OCI-LY7 (cell line): ENCODE measurements at regions not wholly inside any gene's neighbourhood (a gene's known extent, or its start where the extent isn't known, plus 50 kb on each side); places are given as distances from the start of the nearest gene placed in this dataset.
"Not testable (repeated sequence)": the region's sequence is repeated elsewhere in the genome, so short reads cannot be mapped to it uniquely, and the experiment has no call there.

Experiments used
- BruUV-seq: library from RNA; stranded (reverse); fragments of 400-500 nt; replicated peaks from 2 replicates; lab custom pipeline; 2021; lab: Mats Ljungman, UMichigan
- CTCF ChIA-PET: fragments of 300-600 bp; sonication (Branson Sonifier 250); formaldehyde crosslinking; loops from one replicate; lab custom pipeline; 2022; ENCODE audit warnings: antibody characterized with exemption; ENCODE audit not compliant: unreplicated experiment; lab: Charles Lee
- POLR2A ChIA-PET: fragments of 300-600 bp; sonication (Branson Sonifier 250); formaldehyde crosslinking; loops from one replicate; lab custom pipeline; 2022; ENCODE audit warnings: antibody characterized with exemption; lab: Charles Lee
- DNase-seq: peaks from one replicate; pipeline ENCODE4 v3.0.0-alpha.2; 2015; ENCODE audit warnings: low spot score
- H2AFZ ChIP-seq: fragments of 200-600 bp; sonication (generic), shearing (Covaris generic); 2 replicates; pipeline ENCODE4 v1.6.1; 2014; ENCODE audit warnings: mild to moderate bottlenecking, antibody characterized with exemption, low read length, moderate library complexity
- H3K27ac ChIP-seq: fragments of 200-600 bp; sonication (generic); 2 replicates; pipeline ENCODE4 v1.5.1; 2014; ENCODE audit warnings: mixed run types, low read depth, mild to moderate bottlenecking, moderate library complexity, low read length, inconsistent platforms; ENCODE audit not compliant: poor library complexity, severe bottlenecking
- H3K36me3 ChIP-seq: fragments of 200-600 bp; sonication (generic); 2 replicates; pipeline ENCODE4 v1.6.1; 2014; ENCODE audit warnings: mild to moderate bottlenecking, antibody characterized with exemption, low read length, moderate library complexity, mixed read lengths; ENCODE audit not compliant: insufficient read depth
- H3K4me1 ChIP-seq: fragments of 200-600 bp; sonication (generic); 2 replicates; pipeline ENCODE4 v1.5.1; 2014; ENCODE audit warnings: mild to moderate bottlenecking, low read length; ENCODE audit not compliant: insufficient read depth, poor library complexity, severe bottlenecking
- H3K4me2 ChIP-seq: fragments of 200-600 bp; sonication (generic); 2 replicates; pipeline ENCODE4 v1.6.1; 2014; ENCODE audit warnings: mild to moderate bottlenecking, low read length
- H3K4me3 ChIP-seq: fragments of 200-600 bp; sonication (generic); 2 replicates; pipeline ENCODE4 v1.5.1; 2014; ENCODE audit warnings: mild to moderate bottlenecking, low read depth, low read length; ENCODE audit not compliant: poor library complexity, severe bottlenecking
- H3K79me2 ChIP-seq: fragments of 200-600 bp; sonication (generic); 2 replicates; pipeline ENCODE4 v1.6.1; 2016; ENCODE audit warnings: low read depth, mild to moderate bottlenecking, low read length, moderate library complexity, mixed read lengths; ENCODE audit not compliant: insufficient read depth
- H3K9me2 ChIP-seq: fragments of 200-600 bp; sonication (generic); 2 replicates; pipeline ENCODE4 v1.6.1; 2016; ENCODE audit warnings: mild to moderate bottlenecking, low read length, mixed read lengths; ENCODE audit not compliant: insufficient read depth
- H3K9me3 ChIP-seq: fragments of 200-600 bp; sonication (generic); 2 replicates; pipeline ENCODE4 v1.6.1; 2014; ENCODE audit warnings: mild to moderate bottlenecking, mixed run types, low read length, mixed read lengths
- H4K20me1 ChIP-seq: fragments of 200-600 bp; sonication (generic); 2 replicates; pipeline ENCODE4 v1.6.1; 2014; ENCODE audit warnings: mild to moderate bottlenecking, antibody characterized with exemption, low read length, moderate library complexity, mixed read lengths; ENCODE audit not compliant: insufficient read depth
- EZH2phosphoT487 ChIP-seq: fragments of 200-600 bp; sonication (generic); IDR thresholded peaks from 2 replicates; pipeline ENCODE4 v1.6.1; 2018; ENCODE audit warnings: low read depth, borderline replicate concordance, mild to moderate bottlenecking, mixed run types, antibody characterized with exemption, low read length, moderate library complexity, mixed read lengths
- intact Hi-C: fragments of 100-400 bp; cut with micrococcal nuclease; formaldehyde crosslinking; loops from one replicate; pipeline ENCODE4 v1.10.0; 2022; ENCODE audit not compliant: unreplicated experiment
- TF ChIP-seq, protein P1 (sequence below): fragments of 200-600 bp; sonication (generic); conservative IDR thresholded peaks from 2 replicates; pipeline ENCODE4 v1.5.1; 2014; ENCODE audit warnings: mild to moderate bottlenecking, antibody characterized with exemption, low read length, moderate library complexity, mixed read lengths

DNA sequence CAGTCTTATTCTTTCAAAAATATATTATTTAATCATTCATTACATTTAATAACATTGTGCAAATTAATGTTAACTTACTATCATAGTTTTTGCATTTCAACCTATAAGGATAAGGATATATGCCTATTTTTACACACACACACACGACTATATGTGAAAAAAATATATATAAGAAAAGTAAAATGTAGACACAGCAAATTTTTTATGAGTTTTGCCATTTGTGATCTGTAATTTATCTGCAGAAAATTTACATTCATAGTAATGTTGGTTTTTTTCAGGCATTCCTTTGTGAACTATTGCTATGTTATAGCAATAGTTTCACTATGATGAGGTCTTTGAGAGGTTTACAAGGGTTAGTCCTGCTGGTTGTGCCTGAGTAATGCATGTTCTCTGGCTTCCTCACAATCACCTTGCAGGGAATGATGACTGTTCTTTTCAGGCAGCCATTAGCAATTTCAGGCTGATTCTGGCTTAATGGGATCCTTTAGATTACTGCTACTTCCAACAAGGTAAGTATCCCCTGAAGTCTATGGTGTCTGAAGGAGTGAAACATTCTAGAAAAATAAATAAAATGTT lies 183.7 kb upstream of the CDK1 start:
- DNase-seq = no peak
- H3K9me2 ChIP-seq = no peaks in the 10 kb centered on the region
- intact Hi-C loops = no loop called here
- no peak for TF ChIP-seq EZH2phosphoT487
- TF ChIP-seq, protein P1, sequence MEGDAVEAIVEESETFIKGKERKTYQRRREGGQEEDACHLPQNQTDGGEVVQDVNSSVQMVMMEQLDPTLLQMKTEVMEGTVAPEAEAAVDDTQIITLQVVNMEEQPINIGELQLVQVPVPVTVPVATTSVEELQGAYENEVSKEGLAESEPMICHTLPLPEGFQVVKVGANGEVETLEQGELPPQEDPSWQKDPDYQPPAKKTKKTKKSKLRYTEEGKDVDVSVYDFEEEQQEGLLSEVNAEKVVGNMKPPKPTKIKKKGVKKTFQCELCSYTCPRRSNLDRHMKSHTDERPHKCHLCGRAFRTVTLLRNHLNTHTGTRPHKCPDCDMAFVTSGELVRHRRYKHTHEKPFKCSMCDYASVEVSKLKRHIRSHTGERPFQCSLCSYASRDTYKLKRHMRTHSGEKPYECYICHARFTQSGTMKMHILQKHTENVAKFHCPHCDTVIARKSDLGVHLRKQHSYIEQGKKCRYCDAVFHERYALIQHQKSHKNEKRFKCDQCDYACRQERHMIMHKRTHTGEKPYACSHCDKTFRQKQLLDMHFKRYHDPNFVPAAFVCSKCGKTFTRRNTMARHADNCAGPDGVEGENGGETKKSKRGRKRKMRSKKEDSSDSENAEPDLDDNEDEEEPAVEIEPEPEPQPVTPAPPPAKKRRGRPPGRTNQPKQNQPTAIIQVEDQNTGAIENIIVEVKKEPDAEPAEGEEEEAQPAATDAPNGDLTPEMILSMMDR = no peak
- no peaks in the 10 kb centered on the region for H4K20me1 ChIP-seq
- no peak overlapping the region for H3K4me3 ChIP-seq
- H3K36me3 ChIP-seq = no peaks in the 10 kb centered on the region
- no TSS peak for BruUV-seq
- no peak overlapping the region for H2AFZ ChIP-seq
- no peaks in the 10 kb centered on the region for H3K9me3 ChIP-seq
- ChIA-PET POLR2A (interaction anchor here (0.6 to 1.2 kb wide), 2 partner anchors 10 to 149 kb away, joined by 3 to 4 read pairs; no protein-coding TSS in a partner anchor), CTCF (no interaction called here)
- no peak overlapping the region for H3K27ac ChIP-seq
- no peak overlapping the region for H3K4me2 ChIP-seq
- H3K79me2 ChIP-seq = no peaks in the 10 kb centered on the region
- H3K4me1 ChIP-seq = no peaks in the 10 kb centered on the region

DNA sequence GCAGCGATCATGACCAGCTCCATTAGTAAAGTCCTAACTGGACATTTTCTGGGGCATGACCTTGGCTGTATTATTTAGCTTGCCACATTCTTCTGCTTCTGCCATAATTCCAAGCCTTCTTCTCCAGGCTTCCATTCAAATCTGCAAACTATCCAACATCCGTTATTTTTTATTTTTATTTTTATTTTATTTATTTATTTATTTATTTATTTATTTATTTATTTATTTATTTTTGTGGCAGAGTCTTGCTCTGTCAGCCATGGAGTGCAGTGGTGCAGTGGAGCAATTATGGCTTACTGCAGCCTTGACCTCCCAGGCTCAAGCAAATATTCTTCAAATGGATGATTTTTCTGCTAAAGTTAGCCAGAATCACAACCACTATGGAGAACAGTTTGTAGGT lies 187.2 kb upstream of the CDK1 start:
- H3K9me3 ChIP-seq = no peaks in the 10 kb centered on the region

DNA sequence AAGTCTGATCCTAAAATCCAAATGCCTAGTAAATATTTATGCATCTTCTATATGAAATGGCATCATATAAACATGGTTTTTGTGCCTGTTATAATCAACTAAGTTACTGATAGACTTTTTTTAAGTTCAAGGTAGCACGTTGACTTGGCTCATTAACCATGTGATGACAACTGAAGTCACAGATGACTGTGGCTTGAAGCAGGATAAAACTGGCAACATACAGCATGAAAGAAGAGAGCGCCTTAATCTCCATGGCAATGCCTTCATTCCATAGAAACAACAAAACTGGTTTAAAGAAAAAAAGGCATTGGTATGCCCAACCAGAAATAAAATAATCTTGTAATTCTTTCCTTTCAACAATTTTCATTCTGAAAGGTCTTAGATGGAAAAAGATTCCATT lies 188.9 kb upstream of the CDK1 start:
- Histone ChIP-seq H3K4me2 (no peak overlapping the region), H3K9me2 (no peaks in the 10 kb centered on the region), H3K4me3 (no peak overlapping the region), H2AFZ (no peak overlapping the region), H3K9me3 (no peaks in the 10 kb centered on the region), H3K79me2 (no peaks in the 10 kb centered on the region), H3K36me3 (no peaks in the 10 kb centered on the region), H3K27ac (no peak overlapping the region), H4K20me1 (no peaks in the 10 kb centered on the region), H3K4me1 (no peaks in the 10 kb centered on the region)
- intact Hi-C loops = no loop called here
- no TSS peak for BruUV-seq
- POLR2A ChIA-PET = no interaction called here
- TF ChIP-seq, protein P1 = no peak
- TF ChIP-seq EZH2phosphoT487 = no peak
- DNase-seq = no peak
- CTCF ChIA-PET = no interaction called here

More for the DNA sequence above, 187.2 kb upstream of the CDK1 start:
- H3K9me2 ChIP-seq = no peaks in the 10 kb centered on the region
- H3K4me2 ChIP-seq = no peak overlapping the region
- BruUV-seq = no TSS peak
- no peaks in the 10 kb centered on the region for H4K20me1 ChIP-seq
- no peaks in the 10 kb centered on the region for H3K36me3 ChIP-seq
- ChIA-PET CTCF (no interaction called here), POLR2A (no interaction called here)
- DNase-seq = no peak
- no peak overlapping the region for H3K4me3 ChIP-seq
- no peaks in the 10 kb centered on the region for H3K79me2 ChIP-seq
- TF ChIP-seq, protein P1 = no peak
- TF ChIP-seq EZH2phosphoT487 = no peak
- intact Hi-C loops = no loop called here
- no peaks in the 10 kb centered on the region for H3K4me1 ChIP-seq
- no peak overlapping the region for H2AFZ ChIP-seq
- H3K27ac ChIP-seq = no peak overlapping the region

DNA sequence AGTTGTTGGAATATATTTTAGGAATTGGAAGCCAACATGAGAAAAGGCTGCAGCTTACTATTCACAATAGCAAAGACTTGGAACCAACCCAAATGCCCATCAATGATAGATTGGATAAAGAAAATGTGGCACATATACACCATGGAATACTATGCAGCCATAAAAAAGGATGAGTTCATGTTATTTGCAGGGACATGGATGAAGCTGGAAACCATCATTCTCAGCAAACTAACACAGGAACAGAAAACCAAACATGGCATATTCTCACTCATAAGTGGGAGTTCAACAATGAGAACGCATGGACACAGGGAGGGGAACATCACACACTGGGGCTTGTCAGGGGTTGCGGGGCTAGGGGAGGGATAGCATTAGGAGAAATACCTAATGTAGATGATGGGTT lies 192.1 kb upstream of the ANK3 start:
- POLR2A ChIA-PET, H3K4me1 ChIP-seq, H3K79me2 ChIP-seq, H3K9me3 ChIP-seq, H4K20me1 ChIP-seq, H3K27ac ChIP-seq, DNase-seq, H2AFZ ChIP-seq, intact Hi-C loops, H3K4me2 ChIP-seq, H3K36me3 ChIP-seq, H3K9me2 ChIP-seq, BruUV-seq, H3K4me3 ChIP-seq, CTCF ChIA-PET: not testable (repeated sequence)
